Type B pancreatic cell (in vitro differentiated cells): ENCODE measurements at regions not wholly inside any gene's neighbourhood (a gene's known extent, or its start where the extent isn't known, plus 50 kb on each side); places are given as distances from the start of the nearest gene placed in this dataset.

ENCODE experiments used
- DNase-seq: peaks from one replicate; pipeline ENCODE4 v3.0.0; 2021; ENCODE audit warnings: mixed read lengths; ENCODE audit not compliant: unreplicated experiment; ENCODE audit errors: extremely low spot score
- H3K27ac Mint-ChIP-seq: 2 replicates; pipeline ENCODE4 v1.8.0; 2021; ENCODE audit warnings: mild to moderate bottlenecking, mixed read lengths
- H3K27me3 Mint-ChIP-seq: 2 replicates; pipeline ENCODE4 v1.8.0; 2021; ENCODE audit warnings: mixed read lengths
- H3K36me3 Mint-ChIP-seq: 2 replicates; pipeline ENCODE4 v1.8.0; 2021; ENCODE audit warnings: mixed read lengths
- H3K4me1 Mint-ChIP-seq: one replicate; pipeline ENCODE4 v1.8.0; 2021; ENCODE audit warnings: mixed read lengths; ENCODE audit not compliant: unreplicated experiment
- H3K4me3 Mint-ChIP-seq: 2 replicates; pipeline ENCODE4 v1.8.0; 2021; ENCODE audit warnings: mild to moderate bottlenecking, mixed read lengths
- H3K9me3 Mint-ChIP-seq: 2 replicates; pipeline ENCODE4 v1.8.0; 2021; ENCODE audit warnings: mixed read lengths
- TF ChIP-seq, protein P1 (sequence below): fragments of 200-600 bp; sonication (generic); conservative IDR thresholded peaks from 2 replicates; pipeline ENCODE4 v1.5.0; 2021; ENCODE audit warnings: antibody characterized with exemption, mild to moderate bottlenecking

DNA sequence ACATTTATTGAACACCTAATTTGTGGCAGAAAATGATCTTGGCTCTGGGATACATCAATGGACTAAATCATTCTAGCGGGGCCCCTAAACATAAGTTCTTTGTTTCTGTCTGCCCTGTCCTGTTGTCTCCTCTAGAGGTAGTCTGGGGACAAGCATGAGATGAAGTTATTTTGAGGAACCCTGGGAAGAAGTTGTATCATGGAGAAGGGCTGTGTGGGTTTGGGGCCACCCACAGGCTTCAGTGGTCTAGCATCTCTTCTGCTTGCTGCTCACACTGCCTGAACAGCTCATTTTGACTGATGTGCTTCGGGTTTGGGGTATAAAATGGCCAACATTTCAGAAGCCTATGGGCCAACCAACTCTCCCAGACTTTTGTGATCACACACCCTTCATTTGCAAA, 50.3 kb upstream of the OSBPL11 start:
- TF ChIP-seq, protein P1, sequence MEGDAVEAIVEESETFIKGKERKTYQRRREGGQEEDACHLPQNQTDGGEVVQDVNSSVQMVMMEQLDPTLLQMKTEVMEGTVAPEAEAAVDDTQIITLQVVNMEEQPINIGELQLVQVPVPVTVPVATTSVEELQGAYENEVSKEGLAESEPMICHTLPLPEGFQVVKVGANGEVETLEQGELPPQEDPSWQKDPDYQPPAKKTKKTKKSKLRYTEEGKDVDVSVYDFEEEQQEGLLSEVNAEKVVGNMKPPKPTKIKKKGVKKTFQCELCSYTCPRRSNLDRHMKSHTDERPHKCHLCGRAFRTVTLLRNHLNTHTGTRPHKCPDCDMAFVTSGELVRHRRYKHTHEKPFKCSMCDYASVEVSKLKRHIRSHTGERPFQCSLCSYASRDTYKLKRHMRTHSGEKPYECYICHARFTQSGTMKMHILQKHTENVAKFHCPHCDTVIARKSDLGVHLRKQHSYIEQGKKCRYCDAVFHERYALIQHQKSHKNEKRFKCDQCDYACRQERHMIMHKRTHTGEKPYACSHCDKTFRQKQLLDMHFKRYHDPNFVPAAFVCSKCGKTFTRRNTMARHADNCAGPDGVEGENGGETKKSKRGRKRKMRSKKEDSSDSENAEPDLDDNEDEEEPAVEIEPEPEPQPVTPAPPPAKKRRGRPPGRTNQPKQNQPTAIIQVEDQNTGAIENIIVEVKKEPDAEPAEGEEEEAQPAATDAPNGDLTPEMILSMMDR = no peak
- DNase-seq = no peak
- H3K4me1 Mint-ChIP-seq = peaks cover 14% of the 10 kb centered on the region
- no peaks in the 10 kb centered on the region for H3K36me3 Mint-ChIP-seq
- H3K27ac Mint-ChIP-seq = no peak overlapping the region
- no peaks in the 10 kb centered on the region for H3K27me3 Mint-ChIP-seq
- H3K4me3 Mint-ChIP-seq = no peak overlapping the region
- peaks cover 4% of the 10 kb centered on the region for H3K9me3 Mint-ChIP-seq

DNA sequence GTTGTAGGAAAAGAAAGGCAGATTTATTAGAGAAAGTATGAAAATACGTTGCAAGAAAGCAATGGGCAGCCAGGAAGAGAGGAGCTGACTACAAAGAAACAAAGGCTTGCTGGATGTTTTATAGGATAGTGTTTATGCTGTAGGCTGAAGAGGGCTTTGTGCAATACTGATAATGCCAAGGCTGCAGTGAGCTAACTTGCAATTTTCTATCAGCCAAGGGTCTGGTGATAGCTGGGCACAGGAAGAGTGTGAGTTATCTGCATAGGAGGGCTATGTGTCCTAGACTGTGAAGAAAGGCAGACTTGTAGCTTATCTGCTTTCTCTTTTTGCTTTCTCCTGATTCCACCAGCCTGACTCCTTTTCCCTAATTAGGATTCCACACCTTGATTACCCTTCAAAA, 51.3 kb upstream of the OSBPL11 start:
- no peak overlapping the region for H3K4me3 Mint-ChIP-seq
- H3K36me3 Mint-ChIP-seq = no peaks in the 10 kb centered on the region
- no peaks in the 10 kb centered on the region for H3K27me3 Mint-ChIP-seq
- no peak for DNase-seq
- TF ChIP-seq, protein P1 = no peak
- peaks cover 22% of the 10 kb centered on the region for H3K4me1 Mint-ChIP-seq
- peak overlapping the region; percentile 96 for H3K27ac Mint-ChIP-seq
- H3K9me3 Mint-ChIP-seq = peaks cover 4% of the 10 kb centered on the region

DNA sequence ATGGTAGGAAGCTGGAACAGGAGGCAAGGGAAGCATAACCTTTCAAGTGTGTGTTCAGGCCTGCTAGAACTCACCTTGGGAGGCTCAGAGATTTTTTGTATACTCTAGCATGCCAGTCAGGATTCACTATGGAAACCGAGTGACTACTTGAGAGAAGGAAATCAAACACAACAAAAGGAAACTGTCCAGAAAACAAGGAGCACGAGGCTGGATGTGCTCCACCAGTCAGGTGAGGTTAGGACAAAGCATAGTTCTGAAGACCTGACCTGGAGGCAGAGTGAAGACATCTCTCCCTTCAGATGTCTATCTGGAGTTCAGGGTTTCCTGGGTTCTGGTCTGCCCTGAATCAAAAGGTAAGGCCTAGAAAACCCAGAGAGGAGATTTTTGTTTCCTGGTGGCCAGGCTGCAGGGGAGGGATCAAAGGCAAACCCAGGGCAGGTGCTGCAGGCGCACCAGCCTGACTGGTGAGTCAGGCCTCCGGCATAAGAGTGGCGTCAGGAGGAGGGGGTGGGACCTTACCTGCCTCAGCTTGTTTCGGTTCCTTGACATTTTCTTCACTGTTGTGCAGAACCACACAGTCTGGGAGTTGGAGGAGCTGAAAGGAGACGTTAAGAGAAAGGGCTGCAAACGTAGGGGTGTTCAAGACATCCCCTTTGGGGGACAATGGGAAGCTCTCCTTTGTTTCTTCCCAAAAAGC, 52.2 kb upstream of the OSBPL11 start:
- Mint-ChIP-seq H3K4me3 (peak overlapping the region; percentile 77), H3K4me1 (peaks cover 23% of the 10 kb centered on the region), H3K27me3 (no peaks in the 10 kb centered on the region), H3K36me3 (no peaks in the 10 kb centered on the region), H3K27ac (peak overlapping the region; percentile 96), H3K9me3 (peaks cover 4% of the 10 kb centered on the region)
- TF ChIP-seq, protein P1 = no peak
- DNase-seq = no peak

DNA sequence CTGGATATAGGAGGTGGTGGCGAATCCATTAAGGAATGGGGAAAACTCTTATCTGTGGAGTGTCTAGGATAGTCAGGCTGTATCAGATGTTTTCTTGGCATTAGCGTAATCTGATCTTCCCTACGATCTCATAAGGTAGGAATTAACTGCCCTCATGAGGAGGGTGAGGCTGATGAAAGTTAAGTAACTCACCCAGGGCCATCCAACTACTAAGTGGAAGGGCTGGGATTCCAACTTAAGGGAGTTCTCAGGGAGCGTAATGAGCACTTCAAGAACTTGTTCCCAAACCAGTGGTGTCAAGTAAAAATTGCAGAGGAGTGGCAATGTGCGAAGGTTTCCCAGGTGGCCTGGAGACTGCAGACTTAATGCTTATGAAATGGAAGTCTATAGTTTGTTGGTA, 55.9 kb upstream of the OSBPL11 start:
- peaks cover 18% of the 10 kb centered on the region for H3K4me1 Mint-ChIP-seq
- H3K27ac Mint-ChIP-seq = peak overlapping the region; percentile 21
- no peaks in the 10 kb centered on the region for H3K27me3 Mint-ChIP-seq
- DNase-seq = no peak
- H3K9me3 Mint-ChIP-seq = peaks cover 4% of the 10 kb centered on the region
- H3K4me3 Mint-ChIP-seq = no peak overlapping the region
- no peaks in the 10 kb centered on the region for H3K36me3 Mint-ChIP-seq
- TF ChIP-seq, protein P1 = no peak

DNA sequence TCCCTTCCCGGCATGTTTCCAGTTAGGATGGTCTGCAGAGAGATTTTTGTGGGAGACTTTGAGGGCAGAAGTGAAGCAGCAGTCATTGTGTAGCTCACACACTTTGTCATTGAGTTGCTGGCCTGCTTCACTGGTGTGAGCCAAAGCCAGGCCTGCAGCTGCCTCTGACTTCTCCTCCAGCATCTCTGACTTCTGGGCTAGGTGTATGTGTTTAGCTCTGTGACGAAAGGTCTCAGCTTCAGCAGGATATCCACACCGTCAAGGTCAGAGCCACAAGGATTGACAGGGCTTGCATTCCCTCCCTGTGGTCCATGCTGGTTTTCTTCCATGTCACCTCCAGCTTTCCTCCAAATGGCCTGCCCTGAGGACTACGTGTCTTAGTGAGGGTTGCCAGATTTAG, 57.1 kb upstream of the OSBPL11 start:
- Mint-ChIP-seq H3K27ac (no peak overlapping the region), H3K36me3 (no peaks in the 10 kb centered on the region), H3K4me1 (peaks cover 15% of the 10 kb centered on the region), H3K4me3 (no peak overlapping the region), H3K27me3 (no peaks in the 10 kb centered on the region), H3K9me3 (peaks cover 4% of the 10 kb centered on the region)
- TF ChIP-seq, protein P1 = no peak
- no peak for DNase-seq
